ENCODE measurements at regions not wholly inside any gene's neighbourhood (a gene's known extent, or its start where the extent isn't known, plus 50 kb on each side); places are given as distances from the start of the nearest gene placed in this dataset.

DNA sequence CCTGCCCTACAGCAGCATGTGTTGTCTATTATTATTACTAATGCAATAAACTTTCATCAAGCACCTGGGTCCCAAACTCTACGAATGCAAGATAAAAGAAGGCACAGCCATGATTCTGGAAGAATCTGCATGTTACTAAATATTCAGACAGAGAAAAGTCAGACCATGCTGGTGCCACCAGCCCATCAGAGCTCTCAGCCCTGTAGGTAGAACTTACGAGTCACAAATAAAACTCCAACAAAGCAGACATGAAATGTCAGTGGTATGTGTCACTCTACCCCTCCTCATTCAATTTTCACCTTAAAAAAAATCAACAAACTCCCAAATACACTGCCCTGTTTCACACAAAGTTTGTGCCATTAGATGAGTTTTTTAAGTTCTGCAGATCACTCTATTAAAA lies 62.4 kb upstream of the TIAM1 start:
- TF ChIP-seq CTCF (IDR thresholded peaks at IDR 0.05), result no peak
- Histone ChIP-seq H3K9me3 (no peaks in the 10 kb centered on the region), H3K27me3 (no peaks in the 10 kb centered on the region), H3K4me3 (no peak overlapping the region), H3K36me3 (no peaks in the 10 kb centered on the region), H3K27ac (no peak overlapping the region), H3K4me1 (peaks cover 0 to 4% of the 10 kb centered on the region in 2 donors)
- DNase-seq (ENCODE audit: low spot score), result no peak

DNA sequence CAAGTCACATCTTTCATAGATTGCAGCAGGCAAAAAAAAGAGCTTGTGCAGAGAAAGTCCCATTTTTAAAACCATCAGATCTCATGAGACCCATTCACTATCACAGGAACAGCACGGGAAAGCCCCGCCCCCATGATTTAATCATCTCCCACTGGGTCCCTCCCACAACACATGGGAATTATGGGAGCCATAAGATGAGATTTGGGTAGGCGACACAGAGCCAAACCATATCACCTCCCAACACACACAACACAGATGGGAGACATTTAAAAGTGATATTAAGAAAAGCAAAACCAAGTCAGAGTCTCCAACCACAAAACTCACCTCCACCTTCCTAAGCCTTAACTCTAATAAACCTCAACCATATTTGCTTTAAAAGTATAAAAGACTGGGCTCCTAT lies 61.5 kb upstream of the TIAM1 start:
- Histone ChIP-seq H3K9me3 (no peaks in the 10 kb centered on the region), H3K4me3 (no peak overlapping the region), H3K4me1 (peaks cover 0 to 4% of the 10 kb centered on the region in 2 donors), H3K36me3 (no peaks in the 10 kb centered on the region), H3K27ac (no peak overlapping the region), H3K27me3 (no peaks in the 10 kb centered on the region)
- DNase-seq (ENCODE audit: low spot score), result no peak
- no peak for TF ChIP-seq CTCF (IDR thresholded peaks at IDR 0.05)

GRCh38 chr21:31403596-31404333 lies 59.7 kb upstream of the TIAM1 start:
- no peak for DNase-seq (ENCODE audit: low spot score)
- H3K4me3 ChIP-seq, result no peak overlapping the region

DNA sequence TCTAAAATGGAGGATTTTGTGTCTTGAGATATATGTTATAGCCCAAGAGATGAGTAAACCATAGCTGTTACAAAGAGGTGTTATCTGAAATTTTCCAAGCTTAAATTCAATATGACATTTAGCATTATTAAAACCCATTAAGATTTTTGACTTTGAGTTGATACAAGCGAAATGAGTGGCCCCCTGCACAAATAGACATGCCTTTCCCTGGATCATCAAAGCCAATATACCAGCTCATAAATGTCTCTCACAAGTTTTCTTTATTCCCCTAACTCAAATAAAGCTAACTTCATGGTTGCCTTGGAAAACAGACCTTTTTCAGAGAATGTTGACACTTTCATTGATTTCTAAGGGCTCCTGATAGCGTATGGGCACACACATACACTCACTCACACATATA lies 55.5 kb upstream of the TIAM1 start:
- DNase-seq (ENCODE audit: low spot score), result no peak
- no peaks in the 10 kb centered on the region for H3K36me3 ChIP-seq

More at GRCh38 chr21:31403596-31404333, 59.7 kb upstream of the TIAM1 start:
- Histone ChIP-seq H3K27ac (no peak overlapping the region), H3K9me3 (no peaks in the 10 kb centered on the region), H3K27me3 (no peaks in the 10 kb centered on the region), H3K36me3 (no peaks in the 10 kb centered on the region), H3K4me1 (no peaks in the 10 kb centered on the region)
- no peak for TF ChIP-seq CTCF (IDR thresholded peaks at IDR 0.05)

GRCh38 chr21:31398574-31398973 lies 54.5 kb upstream of the TIAM1 start:
- no peak for TF ChIP-seq CTCF (IDR thresholded peaks at IDR 0.05)
- no peaks in the 10 kb centered on the region for H3K9me3 ChIP-seq
- H3K36me3 ChIP-seq, result no peaks in the 10 kb centered on the region
- H3K27ac ChIP-seq, result no peak overlapping the region
- H3K4me1 ChIP-seq, result no peaks in the 10 kb centered on the region
- no peaks in the 10 kb centered on the region for H3K27me3 ChIP-seq
- H3K4me3 ChIP-seq, result no peak overlapping the region
- DNase-seq (ENCODE audit: low spot score), result no peak

More for the DNA sequence above, 55.5 kb upstream of the TIAM1 start:
- Histone ChIP-seq H3K4me1 (no peaks in the 10 kb centered on the region), H3K27me3 (no peaks in the 10 kb centered on the region), H3K9me3 (no peaks in the 10 kb centered on the region), H3K4me3 (no peak overlapping the region), H3K27ac (no peak overlapping the region)
- TF ChIP-seq CTCF (IDR thresholded peaks at IDR 0.05), result no peak

DNA sequence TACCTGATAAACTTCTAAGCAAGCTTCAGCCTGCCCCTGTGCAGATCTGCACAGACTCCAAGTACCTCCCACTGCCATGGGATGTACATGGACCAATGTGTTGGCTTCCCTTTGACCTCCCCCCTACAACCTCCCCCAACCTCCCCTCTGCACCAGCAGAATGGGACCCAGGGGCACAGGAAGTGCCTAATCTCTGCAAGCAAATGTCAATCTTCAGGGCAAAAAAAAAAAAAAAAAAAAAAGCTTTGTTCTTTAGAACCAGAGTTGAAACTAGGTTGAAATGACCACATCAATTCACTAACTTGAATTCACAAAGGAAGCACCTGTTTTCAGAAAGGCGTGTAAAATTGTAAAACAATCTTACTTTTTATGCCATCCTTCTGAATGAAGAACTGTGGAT lies 53.9 kb upstream of the TIAM1 start:
- no peak for DNase-seq (ENCODE audit: low spot score)
- no peaks in the 10 kb centered on the region for H3K27me3 ChIP-seq
- TF ChIP-seq CTCF (IDR thresholded peaks at IDR 0.05), result no peak
- no peak overlapping the region for H3K4me3 ChIP-seq
- H3K27ac ChIP-seq, result no peak overlapping the region
- H3K4me1 ChIP-seq, result no peaks in the 10 kb centered on the region
- no peaks in the 10 kb centered on the region for H3K9me3 ChIP-seq
- H3K36me3 ChIP-seq, result no peaks in the 10 kb centered on the region

Data from right atrium auricular region (tissue), 2 donors.